WTC11 (cell line): ENCODE measurements at regions not wholly inside any gene's neighbourhood (a gene's known extent, or its start where the extent isn't known, plus 50 kb on each side); places are given as distances from the start of the nearest gene placed in this dataset.

Source experiments
- ATAC-seq: fragments of 200-7000 bp; cut with Tn5 transposase; 2 replicates; pipeline ENCODE4 v1.10.0; 2021; ENCODE audit warnings: mild to moderate bottlenecking, moderate library complexity
- CTCF ChIA-PET: fragments of 300-600 bp; sonication (Branson Sonifier 250); formaldehyde crosslinking; loops from one replicate; lab custom pipeline; 2021; ENCODE audit warnings: antibody characterized with exemption; lab: Charles Lee
- POLR2A ChIA-PET: fragments of 350-600 bp; sonication (Branson Sonifier 250); formaldehyde crosslinking; loops from one replicate; lab custom pipeline; 2021; ENCODE audit warnings: antibody characterized with exemption; lab: Charles Lee
- DNase-seq: peaks from one replicate; pipeline ENCODE4 v3.0.0; 2021; ENCODE audit warnings: low spot score
- H3K27ac Mint-ChIP-seq: 2 replicates; pipeline ENCODE4 v1.8.0; 2021; ENCODE audit warnings: mixed read lengths
- H3K27me3 Mint-ChIP-seq: 2 replicates; pipeline ENCODE4 v1.8.0; 2021; ENCODE audit warnings: low read depth, mild to moderate bottlenecking, moderate library complexity, mixed read lengths
- H3K36me3 Mint-ChIP-seq: 2 replicates; pipeline ENCODE4 v1.8.0; 2021; ENCODE audit warnings: mixed read lengths
- H3K4me1 Mint-ChIP-seq: 2 replicates; pipeline ENCODE4 v1.8.0; 2022; ENCODE audit warnings: mixed read lengths
- H3K4me3 Mint-ChIP-seq: 2 replicates; pipeline ENCODE4 v1.8.0; 2021; ENCODE audit warnings: mild to moderate bottlenecking, moderate library complexity, mixed read lengths
- H3K9me3 Mint-ChIP-seq: 2 replicates; pipeline ENCODE4 v1.8.0; 2021; ENCODE audit warnings: mixed read lengths
- ARID4B ChIP-seq: sonication (generic); formaldehyde crosslinking; IDR thresholded peaks from 2 replicates; pipeline ENCODE4 v1.8.0; 2023; ENCODE audit warnings: missing genetic modification reagents, mild to moderate bottlenecking, borderline replicate concordance
- E2F1 ChIP-seq: sonication (generic); formaldehyde crosslinking; IDR thresholded peaks from 2 replicates; pipeline ENCODE4 v1.8.0; 2022; ENCODE audit warnings: mild to moderate bottlenecking, missing genetic modification reagents
- ELF4 ChIP-seq: sonication (generic); formaldehyde crosslinking; IDR thresholded peaks from 2 replicates; pipeline ENCODE4 v1.8.1; 2022; ENCODE audit warnings: low read depth, mild to moderate bottlenecking, moderate library complexity, missing genetic modification reagents
- ERG ChIP-seq: fragments of 250-450 bp; sonication (Bioruptor Pico); IDR thresholded peaks from 2 replicates; pipeline ENCODE4 v1.8.0; 2021; ENCODE audit warnings: mild to moderate bottlenecking
- KAT7 ChIP-seq: sonication (generic); formaldehyde crosslinking; IDR thresholded peaks from 2 replicates; pipeline ENCODE4 v1.8.1; 2023; ENCODE audit warnings: missing genetic modification reagents, mild to moderate bottlenecking, borderline replicate concordance
- MYBL2 ChIP-seq: sonication (generic); formaldehyde crosslinking; IDR thresholded peaks from 2 replicates; pipeline ENCODE4 v1.8.1; 2023; ENCODE audit warnings: mild to moderate bottlenecking, moderate library complexity, missing genetic modification reagents
- NFATC4 ChIP-seq: fragments of 250-450 bp; sonication (Bioruptor Pico); IDR thresholded peaks from 2 replicates; pipeline ENCODE4 v1.9.0; 2021; ENCODE audit warnings: mild to moderate bottlenecking
- NFYB ChIP-seq: sonication (generic); formaldehyde crosslinking; conservative IDR thresholded peaks from 2 replicates; pipeline ENCODE4 v1.8.0; 2022; ENCODE audit warnings: low read depth, missing genetic modification reagents
- RELA ChIP-seq: sonication (generic); formaldehyde crosslinking; IDR thresholded peaks from 2 replicates; pipeline ENCODE4 v1.8.1; 2022; ENCODE audit warnings: missing genetic modification reagents, mild to moderate bottlenecking, borderline replicate concordance
- RORB ChIP-seq: fragments of 250-450 bp; sonication (Bioruptor Pico); IDR thresholded peaks from 2 replicates; pipeline ENCODE4 v1.9.0; 2021; ENCODE audit warnings: mild to moderate bottlenecking
- TEAD4 ChIP-seq: sonication (generic); formaldehyde crosslinking; IDR thresholded peaks from 2 replicates; pipeline ENCODE4 v1.8.0; 2022; ENCODE audit warnings: mild to moderate bottlenecking, missing genetic modification reagents
- TP53 ChIP-seq: sonication (generic); formaldehyde crosslinking; IDR thresholded peaks from 2 replicates; pipeline ENCODE4 v1.8.1; 2023; ENCODE audit warnings: mild to moderate bottlenecking, missing genetic modification reagents
- ZBTB21 ChIP-seq: sonication (generic); formaldehyde crosslinking; IDR thresholded peaks from 2 replicates; pipeline ENCODE4 v1.8.1; 2023; ENCODE audit warnings: mild to moderate bottlenecking, missing genetic modification reagents, borderline replicate concordance
- ZBTB43 ChIP-seq: sonication (generic); formaldehyde crosslinking; IDR thresholded peaks from 2 replicates; pipeline ENCODE4 v1.8.1; 2023; ENCODE audit warnings: mild to moderate bottlenecking, missing genetic modification reagents
- ZMAT4 ChIP-seq: fragments of 250-450 bp; sonication (Bioruptor Pico); IDR thresholded peaks from 2 replicates; pipeline ENCODE4 v1.9.0; 2021; ENCODE audit warnings: mild to moderate bottlenecking
- ZNF263 ChIP-seq: sonication (generic); formaldehyde crosslinking; IDR thresholded peaks from 2 replicates; pipeline ENCODE4 v1.8.1; 2022; ENCODE audit warnings: low read depth, mild to moderate bottlenecking, moderate library complexity, missing genetic modification reagents
- ZNF317 ChIP-seq: sonication (generic); formaldehyde crosslinking; IDR thresholded peaks from 2 replicates; pipeline ENCODE4 v1.8.1; 2023; ENCODE audit warnings: low read depth, mild to moderate bottlenecking, moderate library complexity, missing genetic modification reagents, borderline replicate concordance
- ZNF396 ChIP-seq: fragments of 250-450 bp; sonication (Bioruptor Pico); IDR thresholded peaks from 2 replicates; pipeline ENCODE4 v1.8.0; 2021; ENCODE audit warnings: mild to moderate bottlenecking, moderate library complexity, borderline replicate concordance

- no peak for TF ChIP-seq ZMAT4 (CRISPR knock-in tag)
- TF ChIP-seq ELF4 (CRISPR knock-in tag) = no peak
- no peak for TF ChIP-seq ERG (CRISPR knock-in tag)
- no peak for TF ChIP-seq E2F1 (CRISPR knock-in tag)
- no peak for TF ChIP-seq ZBTB21 (CRISPR knock-in tag)
- TF ChIP-seq MYBL2 (CRISPR knock-in tag) = no peak
Measured at GRCh38 chr1:80018348-80018747, 1011.8 kb upstream of the ADGRL4 start (continued).

GRCh38 chr1:80008934-80009333 is 1002.4 kb upstream of the ADGRL4 start:
- POLR2A ChIA-PET = no interaction called here
- DNase-seq (no peak), ATAC-seq (no peak)
- Mint-ChIP-seq H3K36me3 (no peaks in the 10 kb centered on the region), H3K27ac (no peak overlapping the region), H3K27me3 (no peaks in the 10 kb centered on the region), H3K4me1 (no peaks in the 10 kb centered on the region), H3K9me3 (peaks cover 7% of the 10 kb centered on the region; the same call in 1 of the 2 replicates), H3K4me3 (no peak overlapping the region)
- CTCF ChIA-PET = no interaction called here
- no peak for TF ChIP-seq ARID4B
- no peak for TF ChIP-seq TEAD4
- no peak for TF ChIP-seq E2F1 (CRISPR knock-in tag)
- TF ChIP-seq ZNF396 = no peak
- TF ChIP-seq ZNF317 = no peak
- TF ChIP-seq ZBTB43 (CRISPR knock-in tag) = no peak
- no peak for TF ChIP-seq ZMAT4 (CRISPR knock-in tag)
- TF ChIP-seq KAT7 = no peak
- no peak for TF ChIP-seq ZNF263 (CRISPR knock-in tag)
- TF ChIP-seq TP53 = no peak
- no peak for TF ChIP-seq RELA
- no peak for TF ChIP-seq NFATC4
- no peak for TF ChIP-seq RORB (CRISPR knock-in tag)
- no peak for TF ChIP-seq NFYB
